ENCODE measurements at regions not wholly inside any gene's neighbourhood (a gene's known extent, or its start where the extent isn't known, plus 50 kb on each side); places are given as distances from the start of the nearest gene placed in this dataset.

- CTCF ChIA-PET = no interaction called here
- no peak for TF ChIP-seq CTCF (IDR thresholded peaks at IDR 0.05; ENCODE audit: insufficient read depth, low read length, missing control alignments)
- POLR2A ChIA-PET = no interaction called here
- no peak overlapping the region for H3K4me3 ChIP-seq (ENCODE audit: low read depth, low read length)
- no peak for DNase-seq (ENCODE audit: low read depth, low spot score)
These were observed 290.7 kb downstream of the PCDH10 start for GRCh38 chr4:133439830-133440229.

GRCh38 chr4:133424605-133425004 lies 275.5 kb downstream of the PCDH10 start:
- no peak for DNase-seq (ENCODE audit: low read depth, low spot score)
- ChIA-PET CTCF (no interaction called here), POLR2A (no interaction called here)
- no peak for TF ChIP-seq CTCF (IDR thresholded peaks at IDR 0.05; ENCODE audit: insufficient read depth, low read length, missing control alignments)
- H3K4me3 ChIP-seq (ENCODE audit: low read depth, low read length) = no peak overlapping the region

- DNase-seq (ENCODE audit: low read depth, low spot score) = no peak
- no peak overlapping the region for H3K4me3 ChIP-seq (ENCODE audit: low read depth, low read length)
- no peak for TF ChIP-seq CTCF (IDR thresholded peaks at IDR 0.05; ENCODE audit: insufficient read depth, low read length, missing control alignments)
- CTCF ChIA-PET = no interaction called here
- POLR2A ChIA-PET = no interaction called here
These were observed 254.8 kb downstream of the PCDH10 start for GRCh38 chr4:133403913-133404312.

GRCh38 chr4:133402616-133403015 lies 253.5 kb downstream of the PCDH10 start:
- no peak for TF ChIP-seq CTCF (IDR thresholded peaks at IDR 0.05; ENCODE audit: insufficient read depth, low read length, missing control alignments)
- no peak for DNase-seq (ENCODE audit: low read depth, low spot score)
- CTCF ChIA-PET = no interaction called here
- POLR2A ChIA-PET = no interaction called here
- H3K4me3 ChIP-seq (ENCODE audit: low read depth, low read length) = no peak overlapping the region

- H3K4me3 ChIP-seq (ENCODE audit: low read depth, low read length) = no peak overlapping the region
- TF ChIP-seq CTCF (IDR thresholded peaks at IDR 0.05; ENCODE audit: insufficient read depth, low read length, missing control alignments) = no peak
- ChIA-PET CTCF (no interaction called here), POLR2A (no interaction called here)
- no peak for DNase-seq (ENCODE audit: low read depth, low spot score)
These were observed 246.0 kb downstream of the PCDH10 start for GRCh38 chr4:133394971-133395627.

GRCh38 chr4:133390198-133390855 lies 241.2 kb downstream of the PCDH10 start:
- no peak for DNase-seq (ENCODE audit: low read depth, low spot score)
- no peak overlapping the region for H3K4me3 ChIP-seq (ENCODE audit: low read depth, low read length)
- CTCF ChIA-PET = no interaction called here
- no peak for TF ChIP-seq CTCF (IDR thresholded peaks at IDR 0.05; ENCODE audit: insufficient read depth, low read length, missing control alignments)
- POLR2A ChIA-PET = no interaction called here

All from AG04449 (cell line).